NCI-H226 (cell line): ENCODE measurements at regions not wholly inside any gene's neighbourhood (a gene's known extent, or its start where the extent isn't known, plus 50 kb on each side); places are given as distances from the start of the nearest gene placed in this dataset.
"Not testable (repeated sequence)": the region's sequence is repeated elsewhere in the genome, so short reads cannot be mapped to it uniquely, and the experiment has no call there.

Source experiments
- DNase-seq: peaks from one replicate; pipeline ENCODE4 v3.0.0-alpha.2; 2015

DNA sequence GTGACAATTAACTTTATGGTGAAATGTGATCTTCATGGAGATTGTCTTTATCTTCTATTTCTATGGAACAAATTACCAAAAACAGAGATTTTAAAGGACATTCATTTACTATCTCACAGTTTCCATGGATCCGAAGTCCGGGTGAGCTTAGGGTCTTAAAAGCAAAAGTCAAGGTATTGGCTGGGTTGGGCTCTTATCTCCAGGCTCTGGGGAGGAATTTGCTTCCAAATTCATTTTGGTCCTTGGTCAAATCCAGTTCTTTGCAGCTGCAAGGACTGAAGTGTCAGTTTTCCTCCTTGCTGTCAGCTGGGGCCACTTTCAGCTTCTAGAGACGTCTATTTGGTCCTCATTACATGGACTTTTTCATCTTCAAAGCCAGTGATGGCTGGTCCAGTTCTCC is 395.8 kb upstream of the MAF start:
- no peak for DNase-seq

GRCh38 chr16:79995315-79995714 is 394.8 kb upstream of the MAF start:
- no peak for DNase-seq

- no peak for DNase-seq
Measured at GRCh38 chr16:79994418-79994817, 393.9 kb upstream of the MAF start.

- DNase-seq = no peak
Measured at GRCh38 chr16:79993629-79994209, 393.2 kb upstream of the MAF start.

GRCh38 chr16:79991969-79992368 is 391.4 kb upstream of the MAF start:
- DNase-seq = no peak

GRCh38 chr16:79988721-79989220 is 388.2 kb upstream of the MAF start:
- DNase-seq = peak; percentile 12

GRCh38 chr16:79988089-79988488 is 387.6 kb upstream of the MAF start:
- no peak for DNase-seq

DNA sequence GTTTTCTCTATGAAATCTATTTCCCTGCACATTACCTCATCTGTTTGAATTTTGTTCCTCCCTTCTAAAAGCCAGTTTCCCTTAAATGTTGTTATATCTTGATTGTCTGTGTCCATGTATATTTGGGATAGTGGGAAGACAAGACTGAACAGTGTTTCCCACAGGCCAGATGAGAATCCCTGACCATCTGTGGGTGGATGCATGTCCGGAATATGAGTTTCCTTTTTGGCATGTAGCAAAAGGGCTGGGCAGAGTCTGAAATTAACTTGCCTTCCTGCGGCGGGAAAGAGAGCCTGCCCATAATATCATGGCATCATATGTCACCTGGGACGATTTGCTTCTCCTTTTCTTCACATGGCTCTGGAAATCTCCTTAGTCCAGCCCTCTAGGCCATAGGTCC is 385.8 kb upstream of the MAF start:
- DNase-seq = no peak

DNA sequence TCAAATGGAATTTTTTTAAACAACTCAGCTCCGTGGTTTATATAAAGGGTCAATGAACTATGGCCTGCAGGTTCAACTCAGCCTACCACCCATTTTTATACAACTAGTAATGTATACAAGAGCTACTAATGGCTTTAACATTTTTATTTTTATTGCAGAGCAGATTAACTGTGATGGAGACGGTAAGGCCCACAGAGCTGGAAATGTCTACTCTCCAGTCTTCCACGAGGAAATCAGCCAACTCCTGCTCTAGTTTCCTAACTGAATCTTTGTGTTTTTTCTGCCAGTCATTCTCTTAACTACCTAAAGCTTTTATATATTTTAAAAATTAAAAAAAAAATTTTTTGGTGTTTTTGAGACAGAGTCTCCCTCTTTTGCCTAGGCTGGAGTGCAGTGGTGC is 385.1 kb upstream of the MAF start:
- no peak for DNase-seq

GRCh38 chr16:79984149-79984548 is 383.6 kb upstream of the MAF start:
- not testable (repeated sequence) for DNase-seq

GRCh38 chr16:79982862-79983261 is 382.3 kb upstream of the MAF start:
- DNase-seq = no peak

- DNase-seq = no peak
Measured at GRCh38 chr16:79982361-79982760, 381.8 kb upstream of the MAF start.

DNA sequence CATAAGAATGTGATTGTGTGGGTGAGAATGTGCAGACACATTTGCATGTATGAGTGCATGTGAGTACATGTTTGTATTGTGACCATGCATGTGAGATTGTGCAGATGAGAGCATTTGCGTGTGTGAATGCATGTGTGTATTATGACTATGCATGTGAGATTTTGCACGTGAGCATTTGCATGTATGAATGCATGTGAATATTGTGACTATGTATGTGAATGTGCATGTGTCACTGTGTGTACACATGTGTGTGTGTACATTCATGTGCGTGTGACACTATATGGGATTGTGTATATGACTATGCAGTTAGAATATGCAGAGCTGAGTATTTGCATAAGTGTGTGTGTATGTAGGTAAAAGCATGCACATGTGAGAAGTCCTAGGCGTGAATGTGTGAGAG is 381.3 kb upstream of the MAF start:
- no peak for DNase-seq

GRCh38 chr16:79980650-79981521 is 380.3 kb upstream of the MAF start:
- DNase-seq = no peak

DNA sequence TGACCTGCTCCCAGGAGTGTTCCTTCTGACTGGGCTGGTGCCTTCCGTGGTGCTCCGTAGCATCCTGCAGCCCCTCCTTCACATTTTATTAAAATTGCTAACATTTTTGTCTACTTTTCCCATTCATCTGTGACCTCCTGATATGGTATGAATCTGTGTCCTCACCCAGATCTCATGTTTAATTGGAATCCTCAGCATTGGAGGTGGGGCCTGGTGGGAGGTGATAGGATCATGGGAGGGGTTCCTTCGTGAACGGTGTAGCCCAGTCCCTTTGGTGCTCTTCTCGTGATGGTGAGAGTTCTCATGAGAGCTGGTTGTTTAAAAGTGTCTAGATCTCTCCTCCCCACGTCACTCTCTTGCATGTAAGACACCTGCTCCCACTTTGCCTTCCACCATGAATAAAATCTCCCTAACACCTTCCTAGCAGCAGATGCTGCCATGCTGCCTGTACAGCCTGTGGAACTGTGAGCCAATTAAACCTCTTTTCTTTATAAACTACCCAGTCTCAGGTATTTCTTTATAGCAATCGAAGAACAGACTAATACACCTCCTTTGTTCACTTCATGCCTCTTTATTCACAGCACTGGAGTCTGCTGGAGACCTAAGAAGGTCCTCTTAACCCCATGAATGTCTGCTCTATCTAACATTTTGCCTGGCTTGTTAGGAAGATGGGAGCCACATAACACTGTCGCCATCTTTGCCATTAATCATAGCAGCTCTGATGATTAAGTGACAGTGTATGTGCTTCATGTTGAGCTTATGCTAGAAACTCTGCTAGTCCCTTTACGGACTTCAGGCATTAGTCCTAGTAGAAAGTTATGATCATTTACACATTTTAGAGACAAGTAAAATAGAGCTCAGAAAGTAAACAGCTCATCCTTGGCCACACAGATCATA is 377.7 kb upstream of the MAF start:
- DNase-seq = no peak

GRCh38 chr16:79973320-79973719 is 372.8 kb upstream of the MAF start:
- DNase-seq = no peak

- no peak for DNase-seq
Measured at GRCh38 chr16:79972053-79972704, 371.6 kb upstream of the MAF start.

GRCh38 chr16:79971237-79971572 is 370.7 kb upstream of the MAF start:
- DNase-seq = no peak

GRCh38 chr16:79970551-79971236 is 370.2 kb upstream of the MAF start:
- DNase-seq = peak; percentile 46

DNA sequence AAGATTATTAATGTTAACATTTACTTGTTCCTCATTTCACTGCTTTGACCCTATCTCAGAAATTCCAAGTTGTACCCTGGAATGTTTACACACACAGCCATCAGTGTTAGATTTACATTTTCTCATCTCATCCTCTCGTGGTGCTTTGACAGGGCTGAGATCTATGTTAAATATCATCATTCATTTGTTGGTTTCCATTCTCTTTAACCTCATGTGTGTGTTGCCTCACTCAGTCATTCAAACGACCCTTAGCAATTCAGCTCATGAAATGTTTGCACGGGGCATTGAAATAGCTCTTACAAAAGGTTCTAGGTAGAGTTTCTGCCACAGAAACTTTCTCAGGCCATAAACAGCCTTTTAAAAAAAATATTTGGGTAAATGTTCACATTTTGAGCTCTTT is 369.6 kb upstream of the MAF start:
- no peak for DNase-seq

DNA sequence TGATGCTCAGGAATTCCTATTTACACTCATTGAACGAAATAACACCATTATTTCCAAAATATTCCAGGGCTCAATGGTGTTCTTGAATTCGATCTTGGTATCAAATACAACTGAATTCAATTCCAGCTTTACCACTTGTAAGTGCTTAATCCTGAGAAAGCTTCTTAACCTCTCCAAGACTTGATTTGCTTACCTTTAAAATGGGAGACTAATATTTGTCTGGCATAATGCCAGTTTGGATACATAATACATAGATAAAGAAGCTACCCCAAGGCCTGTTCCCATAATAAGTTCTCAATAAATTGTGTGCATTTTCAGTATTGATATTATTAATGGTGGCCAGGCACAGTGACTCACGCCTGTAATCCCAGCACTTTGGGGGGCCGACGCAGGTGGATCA is 368.9 kb upstream of the MAF start:
- no peak for DNase-seq

DNA sequence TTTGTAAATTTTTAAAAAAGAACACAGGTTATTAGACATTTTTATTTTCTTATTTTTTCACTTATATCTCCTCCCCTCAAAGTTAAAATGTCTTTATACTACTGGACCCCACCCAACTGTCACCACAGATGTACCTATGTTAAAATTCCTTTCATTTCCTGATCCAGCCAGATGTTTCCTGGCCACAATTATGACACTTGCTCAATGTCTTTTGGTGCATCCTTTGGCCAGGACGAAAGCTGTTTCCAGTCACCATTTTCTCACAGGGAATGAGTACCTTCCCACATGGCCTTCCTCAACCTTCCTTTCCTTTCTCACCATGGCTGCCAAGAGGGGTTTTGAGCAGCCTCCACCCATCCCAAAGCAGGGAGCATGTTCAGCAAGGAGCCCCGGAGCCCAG is 365.7 kb upstream of the MAF start:
- DNase-seq = no peak
